GM12874 (cell line): ENCODE measurements at regions not wholly inside any gene's neighbourhood (a gene's known extent, or its start where the extent isn't known, plus 50 kb on each side); places are given as distances from the start of the nearest gene placed in this dataset.
A peak's percentile ranks its signal among the peaks of the same experiment; 100 is the strongest.

Experiments
- CTCF ChIP-seq: IDR thresholded peaks from 2 replicates; pipeline ENCODE4 v1.5.1; 2011; ENCODE audit warnings: low read depth, mild to moderate bottlenecking, control low read depth, low read length, moderate library complexity; ENCODE audit not compliant: insufficient read depth

GRCh38 chr12:38124247-38125012 is 192.1 kb upstream of the ALG10B start:
- TF ChIP-seq CTCF = no peak

GRCh38 chr12:38132139-38132538 is 184.4 kb upstream of the ALG10B start:
- TF ChIP-seq CTCF = no peak

- TF ChIP-seq CTCF = no peak
Observed at GRCh38 chr12:38137287-38137686, 179.3 kb upstream of the ALG10B start.

- no peak for TF ChIP-seq CTCF
Observed at GRCh38 chr12:38137716-38138115, 178.9 kb upstream of the ALG10B start.

- peak; percentile 84 for TF ChIP-seq CTCF
Observed at GRCh38 chr12:38138225-38139221, 178.1 kb upstream of the ALG10B start.

- no peak for TF ChIP-seq CTCF
Observed at GRCh38 chr12:38139456-38139855, 177.1 kb upstream of the ALG10B start.

- no peak for TF ChIP-seq CTCF
Observed at GRCh38 chr12:38141239-38141638, 175.3 kb upstream of the ALG10B start.
